Neuronal stem cell (in vitro differentiated cells): ENCODE measurements at regions not wholly inside any gene's neighbourhood (a gene's known extent, or its start where the extent isn't known, plus 50 kb on each side); places are given as distances from the start of the nearest gene placed in this dataset.
"Not testable (repeated sequence)": the region's sequence is repeated elsewhere in the genome, so short reads cannot be mapped to it uniquely, and the experiment has no call there.

Experiments used
- DNase-seq: peaks from one replicate; pipeline ENCODE4 v3.0.0-alpha.2; 2013; ENCODE audit warnings: low spot score
- H2AFZ ChIP-seq: one replicate; pipeline ENCODE4 v1.6.1; 2013; ENCODE audit warnings: mild to moderate bottlenecking, low read length, inconsistent platforms
- H2AK5ac ChIP-seq: 2 replicates; pipeline ENCODE4 v1.6.1; 2013; ENCODE audit warnings: low read depth, mild to moderate bottlenecking, inconsistent platforms, low read length, moderate library complexity, mixed read lengths
- H2BK120ac ChIP-seq: 2 replicates; pipeline ENCODE4 v1.6.1; 2013; ENCODE audit warnings: low read depth, mild to moderate bottlenecking, inconsistent platforms, low read length, moderate library complexity, mixed read lengths
- H2BK12ac ChIP-seq: one replicate; pipeline ENCODE4 v1.6.1; 2013; ENCODE audit warnings: low read length, inconsistent platforms
- H2BK15ac ChIP-seq: 2 replicates; pipeline ENCODE4 v1.6.1; 2013; ENCODE audit warnings: mild to moderate bottlenecking, low read length, inconsistent platforms, mixed read lengths
- H2BK5ac ChIP-seq: one replicate; pipeline ENCODE4 v1.6.1; 2013; ENCODE audit warnings: inconsistent platforms, mild to moderate bottlenecking, low read length, moderate library complexity
- H3K14ac ChIP-seq: one replicate; pipeline ENCODE4 v1.6.1; 2013; ENCODE audit warnings: low read length, inconsistent platforms
- H3K18ac ChIP-seq: 2 replicates; pipeline ENCODE4 v1.6.1; 2013; ENCODE audit warnings: low read length, inconsistent platforms
- H3K23ac ChIP-seq: 2 replicates; pipeline ENCODE4 v1.6.1; 2013; ENCODE audit warnings: low read depth, mild to moderate bottlenecking, mixed read lengths, low read length, inconsistent platforms; ENCODE audit not compliant: poor library complexity
- H3K27ac ChIP-seq: replicated peaks from 3 replicates; pipeline ENCODE4 v1.5.1; 2013; ENCODE audit warnings: low read length, inconsistent platforms
- H3K27me3 ChIP-seq, 3 experiments: 2 replicates each; pipeline ENCODE4 v1.6.1; 2013; ENCODE audit warnings: low read length in 3 of 3, mild to moderate bottlenecking in 2 of 3, inconsistent platforms in 1 of 3, low read depth in 1 of 3, mixed read lengths in 1 of 3, moderate library complexity in 1 of 3; ENCODE audit not compliant: control insufficient read depth in 3 of 3, insufficient read depth in 3 of 3
- H3K36me3 ChIP-seq, 2 donors: replicated peaks in 1 of 2; 2 replicates each; pipeline ENCODE4 v1.6.1; 2013; ENCODE audit warnings: low read length in 2 of 2; ENCODE audit not compliant: control insufficient read depth in 2 of 2, insufficient read depth in 2 of 2
- H3K4ac ChIP-seq: 2 replicates; pipeline ENCODE4 v1.6.1; 2013; ENCODE audit warnings: inconsistent platforms, mild to moderate bottlenecking, low read length, moderate library complexity
- H3K4me1 ChIP-seq, 2 donors: 1 replicate in 1 of 2; 2 replicates in 1 of 2; pipeline ENCODE4 v1.6.1; 2013; ENCODE audit warnings: low read length in 2 of 2, low read depth in 1 of 2; ENCODE audit not compliant: control insufficient read depth in 2 of 2, insufficient read depth in 1 of 2
- H3K4me2 ChIP-seq: one replicate; pipeline ENCODE4 v1.6.1; 2013; ENCODE audit warnings: mild to moderate bottlenecking, low read length, inconsistent platforms; ENCODE audit not compliant: insufficient read depth, poor library complexity, severe bottlenecking
- H3K4me3 ChIP-seq, 2 donors: 2 replicates each; pipeline ENCODE4 v1.5.1; 2013; ENCODE audit warnings: low read length in 2 of 2, mild to moderate bottlenecking in 2 of 2, inconsistent platforms in 1 of 2, moderate library complexity in 1 of 2
- H3K79me1 ChIP-seq: one replicate; pipeline ENCODE4 v1.6.1; 2013; ENCODE audit warnings: low read depth, mild to moderate bottlenecking, inconsistent platforms, low read length, moderate library complexity
- H3K9ac ChIP-seq: one replicate; pipeline ENCODE4 v1.6.1; 2013; ENCODE audit warnings: mild to moderate bottlenecking, low read depth, low read length, inconsistent platforms; ENCODE audit not compliant: poor library complexity
- H3K9me3 ChIP-seq, 2 donors: replicated peaks in 1 of 2; 2 replicates each; pipeline versions ENCODE3 to v1.6.1; 2013; ENCODE audit warnings: low read length in 2 of 2, mild to moderate bottlenecking in 2 of 2, inconsistent platforms in 1 of 2, low read depth in 1 of 2, mixed read lengths in 1 of 2, moderate library complexity in 1 of 2; ENCODE audit not compliant: control insufficient read depth in 2 of 2, insufficient read depth in 1 of 2
- H4K8ac ChIP-seq: one replicate; pipeline ENCODE4 v1.6.1; 2013; ENCODE audit warnings: low read depth, mild to moderate bottlenecking, inconsistent platforms, low read length, moderate library complexity
- H4K91ac ChIP-seq: one replicate; pipeline ENCODE4 v1.6.1; 2013; ENCODE audit warnings: low read length, low read depth, mild to moderate bottlenecking, inconsistent platforms; ENCODE audit not compliant: poor library complexity
- WGBS, 2 donors: extraction: QIAGEN DNeasy Blood & Tissue Kit; methylation state at CpG; one replicate each; pipeline ENCODE4 v1.1.7; 2013; ENCODE audit warnings: missing lambda C conversion rate in 2 of 2, mixed read lengths in 1 of 2; ENCODE audit not compliant: insufficient read length in 2 of 2, insufficient replicate concordance in 1 of 2; ENCODE audit errors: extremely low coverage in 2 of 2; 5-methylcytosine and 5-hydroxymethylcytosine counted together

DNA sequence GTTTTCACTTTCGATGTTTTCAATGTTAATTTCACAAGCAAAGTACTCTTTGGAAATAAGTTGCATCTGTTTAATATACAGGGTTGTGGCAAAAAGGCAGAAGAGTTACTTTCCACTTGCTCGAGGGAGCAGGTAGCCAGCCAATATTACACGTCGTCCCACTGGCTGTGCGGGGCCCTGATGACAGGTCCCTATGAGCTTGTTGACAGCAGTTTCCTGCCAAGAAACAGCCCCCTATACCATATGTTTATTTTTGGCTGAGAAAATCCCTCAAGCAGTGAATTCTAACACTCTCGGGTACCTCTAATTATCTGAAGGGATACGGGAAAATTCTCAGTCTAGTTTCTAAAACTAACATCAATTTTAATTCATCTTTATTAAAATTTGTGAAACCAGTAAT is 116.8 kb upstream of the SGO1 start:
- no peak overlapping the region for H3K23ac ChIP-seq
- H3K36me3 ChIP-seq, result no peaks in the 10 kb centered on the region
- no peak for DNase-seq
- H4K91ac ChIP-seq, result no peak overlapping the region
- H3K18ac ChIP-seq, result no peak overlapping the region
- no peak overlapping the region for H2BK12ac ChIP-seq
- no peak overlapping the region for H3K4ac ChIP-seq
- H3K9me3 ChIP-seq, result peaks cover 0 to 2% of the 10 kb centered on the region in 2 donors
- no peak overlapping the region for H3K4me3 ChIP-seq
- no peak overlapping the region for H2BK5ac ChIP-seq
- no peak overlapping the region for H2AK5ac ChIP-seq
- H3K79me1 ChIP-seq, result no peaks in the 10 kb centered on the region
- H3K27ac ChIP-seq, result no peak overlapping the region
- no CpG with 5 or more reads among the region's 7 CpGs for WGBS, 2 donors
- no peak overlapping the region for H3K14ac ChIP-seq
- H3K9ac ChIP-seq, result no peak overlapping the region
- no peaks in the 10 kb centered on the region for H3K4me1 ChIP-seq
- no peak overlapping the region for H4K8ac ChIP-seq
- no peak overlapping the region for H3K4me2 ChIP-seq
- no peaks in the 10 kb centered on the region for H3K27me3 ChIP-seq
- no peak overlapping the region for H2BK15ac ChIP-seq
- H2AFZ ChIP-seq, result no peak overlapping the region
- H2BK120ac ChIP-seq, result no peak overlapping the region

DNA sequence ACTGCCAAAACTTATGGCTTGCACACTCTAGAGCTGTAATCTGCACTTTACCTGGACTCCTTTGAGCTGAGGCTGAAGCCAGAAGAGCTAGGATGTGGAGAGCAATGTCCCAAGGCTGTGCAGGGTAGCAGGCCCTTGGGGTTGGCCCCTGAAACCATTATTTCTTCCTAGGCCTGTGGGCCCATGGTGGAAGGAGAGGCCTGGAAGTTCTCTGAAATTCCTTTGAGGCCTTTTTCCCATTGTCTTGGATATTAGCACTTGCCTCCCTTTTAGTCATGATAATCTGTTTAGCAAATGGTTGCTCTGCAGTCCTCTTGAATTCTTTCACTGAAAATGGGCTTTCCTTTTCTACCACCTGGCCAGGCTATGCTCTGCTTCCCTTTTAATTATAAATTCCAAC is 102.0 kb upstream of the SGO1 start:
- no peak overlapping the region for H2BK120ac ChIP-seq
- no peak overlapping the region for H2BK5ac ChIP-seq
- no peak overlapping the region for H3K23ac ChIP-seq
- H4K8ac ChIP-seq, result no peak overlapping the region
- no peak overlapping the region for H2AK5ac ChIP-seq
- no peaks in the 10 kb centered on the region for H3K36me3 ChIP-seq
- no peaks in the 10 kb centered on the region for H3K79me1 ChIP-seq
- no peak overlapping the region for H4K91ac ChIP-seq
- DNase-seq, result no peak
- H2BK12ac ChIP-seq, result no peak overlapping the region
- H3K14ac ChIP-seq, result no peak overlapping the region
- no peak overlapping the region for H3K27ac ChIP-seq
- H2AFZ ChIP-seq, result no peak overlapping the region
- H3K9ac ChIP-seq, result no peak overlapping the region
- H3K4me1 ChIP-seq, result no peaks in the 10 kb centered on the region
- H3K4me3 ChIP-seq, result no peak overlapping the region
- H3K4ac ChIP-seq, result no peak overlapping the region
- H3K4me2 ChIP-seq, result no peak overlapping the region
- H3K9me3 ChIP-seq, result no peaks in the 10 kb centered on the region
- H2BK15ac ChIP-seq, result no peak overlapping the region
- H3K27me3 ChIP-seq, result no peaks in the 10 kb centered on the region
- H3K18ac ChIP-seq, result no peak overlapping the region

DNA sequence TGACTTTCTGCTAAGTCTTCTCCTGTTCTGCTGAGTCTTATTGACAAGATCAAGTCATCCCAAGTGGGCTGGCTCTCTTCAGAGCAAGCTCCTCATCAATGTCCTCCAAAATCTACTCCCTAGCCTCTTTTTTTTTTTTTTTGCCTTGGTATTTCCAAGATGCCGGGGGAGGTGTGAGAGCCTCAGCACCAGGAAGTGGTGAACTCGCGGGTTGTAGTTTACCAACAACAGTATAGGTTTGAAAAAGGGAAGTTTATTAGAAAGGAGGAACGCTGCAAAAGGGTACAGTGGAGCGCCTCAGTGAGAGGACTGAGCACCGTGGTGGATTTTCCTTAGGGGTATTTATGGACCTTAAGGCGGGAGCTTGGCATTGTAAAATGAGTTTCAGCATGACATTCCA is 94.3 kb upstream of the SGO1 start:
- Histone ChIP-seq H3K4me3 (no peak overlapping the region), H4K91ac (no peak overlapping the region), H3K18ac (no peak overlapping the region), H2AFZ (no peak overlapping the region), H3K9me3 (no peaks in the 10 kb centered on the region), H3K4me2 (no peak overlapping the region), H2BK12ac (no peak overlapping the region), H2AK5ac (no peak overlapping the region), H3K4me1 (no peaks in the 10 kb centered on the region), H3K27me3 (no peaks in the 10 kb centered on the region), H2BK120ac (no peak overlapping the region), H3K79me1 (no peaks in the 10 kb centered on the region), H4K8ac (no peak overlapping the region), H3K27ac (no peak overlapping the region), H3K36me3 (no peaks in the 10 kb centered on the region), H3K23ac (no peak overlapping the region), H3K4ac (no peak overlapping the region), H2BK5ac (no peak overlapping the region), H3K14ac (no peak overlapping the region), H2BK15ac (no peak overlapping the region), H3K9ac (no peak overlapping the region)
- no peak for DNase-seq
- no CpG with 5 or more reads among the region's 7 CpGs for WGBS, 2 donors

DNA sequence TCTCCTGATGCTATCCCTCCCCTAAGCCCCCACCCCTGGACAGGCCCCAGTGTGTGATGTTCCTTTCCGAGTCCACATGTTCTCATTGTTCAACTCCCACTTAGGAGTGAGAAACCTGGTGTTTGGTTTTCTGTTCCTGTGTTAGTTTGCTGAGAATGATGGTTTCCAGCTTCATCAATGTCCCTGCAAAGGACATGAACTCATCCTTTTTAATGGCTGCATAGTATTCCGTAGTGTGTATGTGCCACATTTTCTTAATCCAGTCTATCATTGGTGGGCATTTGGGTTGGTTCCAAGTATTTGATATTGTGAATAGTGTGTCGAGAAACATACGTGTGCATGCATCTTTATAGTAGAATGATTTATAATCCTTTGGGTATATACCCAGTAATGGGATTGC is 80.0 kb upstream of the SGO1 start:
- H2AFZ ChIP-seq, result not testable (repeated sequence)
- no CpG with 5 or more reads among the region's 4 CpGs for WGBS, 2 donors

More for the DNA sequence above, 80.0 kb upstream of the SGO1 start:
- H3K14ac ChIP-seq, H3K23ac ChIP-seq, H3K79me1 ChIP-seq, H3K36me3 ChIP-seq, H3K27me3 ChIP-seq, H3K4me3 ChIP-seq, H3K9ac ChIP-seq, H3K4ac ChIP-seq, H3K4me1 ChIP-seq, H2BK12ac ChIP-seq, H2BK5ac ChIP-seq, H3K9me3 ChIP-seq, H4K8ac ChIP-seq, H2AK5ac ChIP-seq, H3K18ac ChIP-seq, DNase-seq, H3K27ac ChIP-seq, H2BK15ac ChIP-seq, H2BK120ac ChIP-seq, H3K4me2 ChIP-seq, H4K91ac ChIP-seq: not testable (repeated sequence)
